ENCODE measurements at regions not wholly inside any gene's neighbourhood (a gene's known extent, or its start where the extent isn't known, plus 50 kb on each side); places are given as distances from the start of the nearest gene placed in this dataset.

DNA sequence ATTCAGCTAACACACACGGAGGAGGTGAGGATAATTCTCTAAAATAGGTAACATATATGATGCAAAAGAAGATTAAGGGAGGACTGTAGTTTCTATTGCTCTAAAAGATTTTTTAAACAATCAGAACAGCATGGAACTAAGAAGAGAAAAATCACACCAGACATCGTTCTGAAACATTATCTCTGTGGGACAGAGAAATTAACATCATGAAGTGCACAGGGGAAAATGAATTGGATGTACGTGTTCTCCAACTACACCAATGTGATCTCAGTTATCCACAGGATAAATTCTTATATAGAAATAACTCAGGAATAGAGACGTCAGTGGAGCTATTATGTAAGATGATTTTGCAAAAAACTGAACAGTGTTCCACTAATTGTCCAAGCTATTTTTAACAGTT is 614.1 kb upstream of the HS3ST1 start:
- ChIA-PET POLR2A (no interaction called here), CTCF (interaction anchor here (0.6 to 2.8 kb wide), 4 partner anchors 14 to 590 kb away, joined by 3 to 15 read pairs (median 3); no protein-coding TSS in a partner anchor)
- peaks cover 0 to 8% (median 4%) of the 10 kb centered on the region in 5 experiments for H3K9me3 ChIP-seq (ENCODE audit: control extremely low read depth in 1 of 5, control insufficient read depth in 4 of 5, insufficient read depth in 2 of 5, low read depth in 1 of 5, low read length in 4 of 5)
- H3K4me1 ChIP-seq (ENCODE audit: control extremely low read depth in 1 of 4, control insufficient read depth in 4 of 4, insufficient read depth in 4 of 4, low read length in 3 of 4) = no peaks in the 10 kb centered on the region
- H3K27me3 ChIP-seq (replicated peaks in 2 of 5; ENCODE audit: control insufficient read depth in 4 of 5, insufficient read depth in 5 of 5, low read length in 4 of 5) = no peaks in the 10 kb centered on the region
- H3K36me3 ChIP-seq (ENCODE audit: control insufficient read depth in 4 of 4, insufficient read depth in 4 of 4, low read length in 3 of 4) = no peaks in the 10 kb centered on the region
- no peak for DNase-seq
- H3K4me3 ChIP-seq (ENCODE audit: control insufficient read depth in 1 of 7, extremely low read depth in 1 of 7, insufficient read depth in 4 of 7, low read depth in 2 of 7, low read length in 6 of 7) = no peak overlapping the region
- no peak overlapping the region for H3K27ac ChIP-seq (ENCODE audit: insufficient read depth in 1 of 2, low read depth in 1 of 2, low read length in 2 of 2, poor library complexity in 1 of 2, severe bottlenecking in 2 of 2)
- WGBS (ENCODE audit: insufficient coverage) = no CpG with 5 or more reads among the region's 4 CpGs

DNA sequence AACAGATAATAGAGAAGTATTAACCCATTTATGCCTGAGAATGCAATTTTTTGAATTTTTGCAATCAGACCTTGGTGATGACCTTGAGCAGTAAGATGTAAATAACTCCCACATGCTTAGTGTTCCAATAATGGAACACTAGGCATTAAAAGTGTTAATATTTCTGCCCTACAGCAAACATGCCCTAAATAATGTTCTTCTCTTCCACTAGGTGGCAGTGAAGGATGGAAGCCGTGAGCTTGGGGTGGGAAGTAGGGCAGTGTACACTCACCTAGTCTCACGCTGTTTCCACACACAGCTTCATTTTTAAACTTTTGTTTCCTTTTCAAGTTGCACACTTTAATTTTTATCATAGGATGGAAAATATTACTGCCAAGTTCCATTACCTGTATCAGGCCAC is 613.1 kb upstream of the HS3ST1 start:
- Histone ChIP-seq H3K4me3 (ENCODE audit: control insufficient read depth in 1 of 7, extremely low read depth in 1 of 7, insufficient read depth in 4 of 7, low read depth in 2 of 7, low read length in 6 of 7) (no peak overlapping the region), H3K36me3 (ENCODE audit: control insufficient read depth in 4 of 4, insufficient read depth in 4 of 4, low read length in 3 of 4) (no peaks in the 10 kb centered on the region), H3K4me1 (ENCODE audit: control extremely low read depth in 1 of 4, control insufficient read depth in 4 of 4, insufficient read depth in 4 of 4, low read length in 3 of 4) (no peaks in the 10 kb centered on the region), H3K9me3 (ENCODE audit: control extremely low read depth in 1 of 5, control insufficient read depth in 4 of 5, insufficient read depth in 2 of 5, low read depth in 1 of 5, low read length in 4 of 5) (peaks cover 0 to 8% (median 4%) of the 10 kb centered on the region in 5 experiments), H3K27me3 (replicated peaks in 2 of 5; ENCODE audit: control insufficient read depth in 4 of 5, insufficient read depth in 5 of 5, low read length in 4 of 5) (no peaks in the 10 kb centered on the region), H3K27ac (ENCODE audit: insufficient read depth in 1 of 2, low read depth in 1 of 2, low read length in 2 of 2, poor library complexity in 1 of 2, severe bottlenecking in 2 of 2) (no peak overlapping the region)
- peak; percentile 21 to 44 (median 40) for DNase-seq
- CTCF ChIA-PET = interaction anchor here (0.8 to 2.8 kb wide), 4 partner anchors 13 to 591 kb away, joined by 3 to 15 read pairs (median 3); no protein-coding TSS in a partner anchor
- POLR2A ChIA-PET = no interaction called here
- WGBS (ENCODE audit: insufficient coverage) = no CpG with 5 or more reads among the region's 2 CpGs

DNA sequence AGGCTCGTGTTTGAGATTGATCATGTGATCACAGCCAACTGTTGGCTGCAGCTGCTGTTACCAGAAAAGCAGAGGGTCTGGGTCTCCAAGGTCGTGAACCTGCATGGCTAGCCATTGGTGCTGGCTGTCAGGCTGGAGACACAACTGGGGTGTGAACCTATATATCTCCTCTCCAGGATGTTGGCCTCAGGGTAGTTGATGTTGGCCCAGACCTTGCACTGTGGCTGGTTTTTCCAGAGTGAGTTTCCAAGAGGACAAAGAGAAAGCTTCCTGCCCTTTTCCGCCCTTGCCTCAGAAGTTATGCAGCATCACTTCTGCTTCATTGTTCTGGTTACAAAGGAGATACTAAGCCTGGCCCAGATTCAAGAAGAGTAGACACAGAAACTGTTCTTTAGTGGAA is 607.8 kb upstream of the HS3ST1 start:
- DNase-seq = no peak
- Histone ChIP-seq H3K36me3 (ENCODE audit: control insufficient read depth in 4 of 4, insufficient read depth in 4 of 4, low read length in 3 of 4) (no peaks in the 10 kb centered on the region), H3K27me3 (replicated peaks in 2 of 5; ENCODE audit: control insufficient read depth in 4 of 5, insufficient read depth in 5 of 5, low read length in 4 of 5) (no peaks in the 10 kb centered on the region), H3K27ac (ENCODE audit: insufficient read depth in 1 of 2, low read depth in 1 of 2, low read length in 2 of 2, poor library complexity in 1 of 2, severe bottlenecking in 2 of 2) (no peak overlapping the region), H3K9me3 (ENCODE audit: control extremely low read depth in 1 of 5, control insufficient read depth in 4 of 5, insufficient read depth in 2 of 5, low read depth in 1 of 5, low read length in 4 of 5) (peaks cover 0 to 8% (median 4%) of the 10 kb centered on the region in 5 experiments), H3K4me3 (ENCODE audit: control insufficient read depth in 1 of 7, extremely low read depth in 1 of 7, insufficient read depth in 4 of 7, low read depth in 2 of 7, low read length in 6 of 7) (no peak overlapping the region), H3K4me1 (ENCODE audit: control extremely low read depth in 1 of 4, control insufficient read depth in 4 of 4, insufficient read depth in 4 of 4, low read length in 3 of 4) (no peaks in the 10 kb centered on the region)
- ChIA-PET POLR2A (no interaction called here), CTCF (no interaction called here)
- WGBS (ENCODE audit: insufficient coverage) = 100% methylated on average over 3 of the region's 3 CpGs

DNA sequence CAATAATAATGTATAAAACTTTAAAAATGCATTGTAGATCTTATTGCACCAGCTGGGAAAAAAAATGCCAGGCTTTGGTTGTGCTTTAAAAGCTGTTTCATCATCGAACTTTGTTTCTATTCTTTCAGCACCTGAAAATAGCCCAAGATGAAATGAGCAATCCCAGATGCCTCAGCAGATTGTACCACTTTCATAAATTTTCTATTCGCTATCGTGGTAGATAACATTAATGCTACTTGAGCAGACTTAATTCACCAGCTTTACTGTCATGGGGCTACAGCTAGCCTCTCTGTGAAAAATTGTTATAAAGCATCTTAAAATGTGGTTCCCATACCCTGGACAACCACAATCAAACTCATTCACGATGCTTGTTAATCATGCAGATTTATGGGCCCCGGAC is 599.6 kb upstream of the HS3ST1 start:
- CTCF ChIA-PET = interaction anchor here (1.0 kb wide), 1 partner anchor 14 kb away, joined by 3 read pairs; no protein-coding TSS in a partner anchor
- WGBS (ENCODE audit: insufficient coverage) = 99% methylated on average over 5 of the region's 5 CpGs

DNA sequence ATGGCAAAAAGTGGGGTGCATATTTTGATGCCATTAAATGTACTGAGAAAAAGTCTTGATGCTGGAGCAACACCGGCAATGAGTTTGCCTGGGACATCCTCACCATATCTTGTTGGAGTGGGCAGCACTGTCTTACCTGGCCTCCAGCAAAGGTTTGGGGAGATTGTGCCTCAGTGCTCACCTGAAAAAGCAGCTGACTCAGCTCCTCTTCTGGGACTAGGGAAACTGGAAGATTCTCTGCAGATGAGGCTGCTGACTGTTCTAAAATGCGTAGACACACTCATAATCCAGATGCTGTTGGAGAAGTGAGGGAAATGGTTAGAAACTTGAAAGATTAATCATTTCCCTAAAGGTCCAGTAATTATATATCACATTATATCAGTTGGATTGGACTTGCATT is 593.7 kb upstream of the HS3ST1 start:
- Histone ChIP-seq H3K4me3 (ENCODE audit: control insufficient read depth in 1 of 7, extremely low read depth in 1 of 7, insufficient read depth in 4 of 7, low read depth in 2 of 7, low read length in 6 of 7) (no peak overlapping the region), H3K27ac (ENCODE audit: insufficient read depth in 1 of 2, low read depth in 1 of 2, low read length in 2 of 2, poor library complexity in 1 of 2, severe bottlenecking in 2 of 2) (no peak overlapping the region), H3K27me3 (replicated peaks in 2 of 5; ENCODE audit: control insufficient read depth in 4 of 5, insufficient read depth in 5 of 5, low read length in 4 of 5) (no peaks in the 10 kb centered on the region), H3K9me3 (ENCODE audit: control extremely low read depth in 1 of 5, control insufficient read depth in 4 of 5, insufficient read depth in 2 of 5, low read depth in 1 of 5, low read length in 4 of 5) (peaks cover 0 to 3% (median 0%) of the 10 kb centered on the region in 5 experiments), H3K36me3 (ENCODE audit: control insufficient read depth in 4 of 4, insufficient read depth in 4 of 4, low read length in 3 of 4) (no peaks in the 10 kb centered on the region), H3K4me1 (ENCODE audit: control extremely low read depth in 1 of 4, control insufficient read depth in 4 of 4, insufficient read depth in 4 of 4, low read length in 3 of 4) (no peaks in the 10 kb centered on the region)
- no peak for DNase-seq
- CTCF ChIA-PET = interaction anchor here (0.6 kb wide), 1 partner anchor 30 kb away, joined by 4 read pairs; no protein-coding TSS in a partner anchor
- WGBS (ENCODE audit: insufficient coverage) = 100% methylated on average over 1 of the region's 2 CpGs
- POLR2A ChIA-PET = no interaction called here

More for the DNA sequence above, 599.6 kb upstream of the HS3ST1 start:
- Histone ChIP-seq H3K4me1 (ENCODE audit: control extremely low read depth in 1 of 4, control insufficient read depth in 4 of 4, insufficient read depth in 4 of 4, low read length in 3 of 4) (no peaks in the 10 kb centered on the region), H3K36me3 (ENCODE audit: control insufficient read depth in 4 of 4, insufficient read depth in 4 of 4, low read length in 3 of 4) (no peaks in the 10 kb centered on the region), H3K27ac (ENCODE audit: insufficient read depth in 1 of 2, low read depth in 1 of 2, low read length in 2 of 2, poor library complexity in 1 of 2, severe bottlenecking in 2 of 2) (no peak overlapping the region), H3K9me3 (ENCODE audit: control extremely low read depth in 1 of 5, control insufficient read depth in 4 of 5, insufficient read depth in 2 of 5, low read depth in 1 of 5, low read length in 4 of 5) (no peaks in the 10 kb centered on the region), H3K4me3 (ENCODE audit: control insufficient read depth in 1 of 7, extremely low read depth in 1 of 7, insufficient read depth in 4 of 7, low read depth in 2 of 7, low read length in 6 of 7) (no peak overlapping the region), H3K27me3 (replicated peaks in 2 of 5; ENCODE audit: control insufficient read depth in 4 of 5, insufficient read depth in 5 of 5, low read length in 4 of 5) (no peaks in the 10 kb centered on the region)
- DNase-seq = no peak
- POLR2A ChIA-PET = no interaction called here

DNA sequence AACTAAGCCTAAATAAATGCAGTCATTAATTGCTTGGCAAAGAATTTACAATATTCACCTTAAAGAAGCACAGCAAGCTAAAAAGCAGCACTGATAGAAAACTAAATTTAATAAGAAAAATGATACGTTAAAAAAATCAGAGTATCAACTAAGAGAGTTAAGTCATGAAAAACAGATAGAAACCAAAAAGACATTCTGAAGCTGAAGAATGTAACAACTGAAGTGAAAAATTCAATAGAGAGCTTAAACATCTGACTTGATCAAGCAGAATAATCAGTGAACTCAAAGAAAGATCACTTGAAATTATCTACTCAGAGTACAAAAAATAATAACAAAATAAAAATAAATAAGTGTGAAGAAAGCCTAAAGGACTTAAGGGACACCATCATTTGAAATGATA is 588.0 kb upstream of the HS3ST1 start:
- no peaks in the 10 kb centered on the region for H3K4me1 ChIP-seq (ENCODE audit: control extremely low read depth in 1 of 4, control insufficient read depth in 4 of 4, insufficient read depth in 4 of 4, low read length in 3 of 4)
- no peak overlapping the region for H3K27ac ChIP-seq (ENCODE audit: insufficient read depth in 1 of 2, low read depth in 1 of 2, low read length in 2 of 2, poor library complexity in 1 of 2, severe bottlenecking in 2 of 2)
- ChIA-PET CTCF (no interaction called here), POLR2A (no interaction called here)
- no CpG with 5 or more reads among the region's 1 CpG for WGBS (ENCODE audit: insufficient coverage)
- H3K36me3 ChIP-seq (ENCODE audit: control insufficient read depth in 4 of 4, insufficient read depth in 4 of 4, low read length in 3 of 4) = no peaks in the 10 kb centered on the region
- DNase-seq = no peak
- H3K9me3 ChIP-seq (ENCODE audit: control extremely low read depth in 1 of 5, control insufficient read depth in 4 of 5, insufficient read depth in 2 of 5, low read depth in 1 of 5, low read length in 4 of 5) = peaks cover 0 to 7% (median 4%) of the 10 kb centered on the region in 5 experiments
- no peak overlapping the region for H3K4me3 ChIP-seq (ENCODE audit: control insufficient read depth in 1 of 7, extremely low read depth in 1 of 7, insufficient read depth in 4 of 7, low read depth in 2 of 7, low read length in 6 of 7)
- H3K27me3 ChIP-seq (replicated peaks in 2 of 5; ENCODE audit: control insufficient read depth in 4 of 5, insufficient read depth in 5 of 5, low read length in 4 of 5) = no peaks in the 10 kb centered on the region

DNA sequence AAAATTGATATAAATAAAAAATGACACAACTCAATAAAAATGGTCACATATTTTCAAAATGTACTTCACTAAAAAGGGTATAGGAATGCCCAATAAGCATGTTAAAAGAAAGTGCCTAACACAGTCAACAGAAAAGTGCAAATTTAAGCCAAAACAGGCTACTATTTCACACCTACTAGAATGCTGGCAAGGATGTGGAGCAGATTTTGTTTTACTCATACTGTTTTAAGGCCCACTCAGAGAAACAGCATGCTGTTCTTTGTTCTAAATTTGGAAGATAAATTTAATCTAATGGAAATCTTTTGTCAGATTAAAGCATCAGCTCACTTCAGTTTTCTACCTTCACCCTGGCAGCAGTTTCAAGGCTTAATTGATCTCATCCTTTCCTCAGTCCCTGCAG is 576.8 kb upstream of the HS3ST1 start:
- H3K36me3 ChIP-seq (ENCODE audit: control insufficient read depth in 4 of 4, insufficient read depth in 4 of 4, low read length in 3 of 4) = no peaks in the 10 kb centered on the region

More for the DNA sequence above, 576.8 kb upstream of the HS3ST1 start:
- Histone ChIP-seq H3K9me3 (ENCODE audit: control extremely low read depth in 1 of 5, control insufficient read depth in 4 of 5, insufficient read depth in 2 of 5, low read depth in 1 of 5, low read length in 4 of 5) (no peaks in the 10 kb centered on the region), H3K4me3 (ENCODE audit: control insufficient read depth in 1 of 7, extremely low read depth in 1 of 7, insufficient read depth in 4 of 7, low read depth in 2 of 7, low read length in 6 of 7) (no peak overlapping the region), H3K27me3 (replicated peaks in 2 of 5; ENCODE audit: control insufficient read depth in 4 of 5, insufficient read depth in 5 of 5, low read length in 4 of 5) (no peaks in the 10 kb centered on the region), H3K4me1 (ENCODE audit: control extremely low read depth in 1 of 4, control insufficient read depth in 4 of 4, insufficient read depth in 4 of 4, low read length in 3 of 4) (no peaks in the 10 kb centered on the region), H3K27ac (ENCODE audit: insufficient read depth in 1 of 2, low read depth in 1 of 2, low read length in 2 of 2, poor library complexity in 1 of 2, severe bottlenecking in 2 of 2) (no peak overlapping the region)
- no peak for DNase-seq
- ChIA-PET POLR2A (no interaction called here), CTCF (no interaction called here)
